Spinal cord (tissue), 9 donors: ENCODE measurements at regions not wholly inside any gene's neighbourhood (a gene's known extent, or its start where the extent isn't known, plus 50 kb on each side); places are given as distances from the start of the nearest gene placed in this dataset.
"Not testable (repeated sequence)": the region's sequence is repeated elsewhere in the genome, so short reads cannot be mapped to it uniquely, and the experiment has no call there.

ENCODE experiments used
- DNase-seq, 6 donors: peaks; one replicate each; pipeline versions ENCODE4 v3.0.0 to v3.0.0-alpha.2; 2013 to 2015; ENCODE audit warnings: low spot score in 6 of 6, low read depth in 4 of 6
- H3K27ac ChIP-seq: one replicate; pipeline ENCODE4 v1.5.1; 2013; ENCODE audit warnings: low read depth, low read length, control low read depth
- H3K27me3 ChIP-seq: one replicate; pipeline ENCODE4 v1.6.1; 2013; ENCODE audit warnings: low read length; ENCODE audit not compliant: control insufficient read depth, insufficient read depth
- H3K36me3 ChIP-seq: one replicate; pipeline ENCODE4 v1.6.1; 2013; ENCODE audit warnings: low read length; ENCODE audit not compliant: control insufficient read depth, insufficient read depth
- H3K4me1 ChIP-seq: one replicate; pipeline ENCODE4 v1.6.1; 2013; ENCODE audit warnings: low read length; ENCODE audit not compliant: control insufficient read depth, insufficient read depth
- H3K4me3 ChIP-seq: one replicate; pipeline ENCODE4 v1.5.1; 2013; ENCODE audit warnings: low read depth, low read length, control low read depth
- H3K9me3 ChIP-seq: one replicate; pipeline ENCODE4 v1.6.1; 2013; ENCODE audit warnings: low read length; ENCODE audit not compliant: control insufficient read depth, insufficient read depth
- WGBS: methylation state at CpG from one replicate; pipeline ENCODE4 v1.1.5; 2013; ENCODE audit warnings: missing lambda C conversion rate; ENCODE audit not compliant: insufficient coverage; 5-methylcytosine and 5-hydroxymethylcytosine counted together
- donor health status: healthy.

GRCh38 chr15:98083203-98083910 is 122.9 kb downstream of the ARRDC4 start:
- H3K9me3 ChIP-seq: peaks cover 2% of the 10 kb centered on the region
- no peaks in the 10 kb centered on the region for H3K36me3 ChIP-seq
- H3K4me3 ChIP-seq: no peak overlapping the region
- no peaks in the 10 kb centered on the region for H3K27me3 ChIP-seq
- H3K4me1 ChIP-seq: no peaks in the 10 kb centered on the region
- 81% methylated on average over 14 of the region's 14 CpGs for WGBS
- peak in 1 of 6 donors; percentile 18 for DNase-seq
- no peak overlapping the region for H3K27ac ChIP-seq

DNA sequence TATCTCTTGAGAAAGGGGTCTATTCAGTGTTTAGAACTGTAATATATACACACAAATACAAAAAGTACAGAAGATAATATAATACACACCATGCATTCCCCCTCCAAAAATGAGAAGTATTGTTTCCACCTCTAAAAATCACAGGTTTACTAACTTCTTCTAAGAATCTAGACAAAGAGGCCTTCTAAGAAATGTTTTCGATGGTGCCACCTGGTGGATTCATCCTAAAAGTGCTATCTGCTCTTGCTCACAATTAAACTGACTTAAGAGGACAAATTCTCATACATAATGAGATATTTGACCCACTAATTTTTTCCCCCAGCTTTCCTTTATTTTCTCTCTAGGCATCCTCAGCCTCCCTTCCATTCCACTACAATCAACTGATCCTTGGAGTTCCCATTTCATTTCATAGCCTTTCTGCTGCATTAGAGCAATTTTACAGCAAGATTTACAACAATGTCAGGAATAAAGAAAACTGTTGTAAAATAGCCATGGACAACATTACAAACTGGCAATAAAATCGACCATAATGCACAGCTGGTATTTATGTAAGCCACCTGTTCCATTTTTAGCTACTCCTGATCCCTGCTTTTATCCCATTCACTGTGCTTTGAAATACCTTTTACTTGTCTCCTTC is 124.6 kb downstream of the ARRDC4 start:
- 0% methylated on average over 1 of the region's 2 CpGs for WGBS
- DNase-seq: peak; percentile 38 to 94 (median 68)

GRCh38 chr15:98088307-98088945 is 127.9 kb downstream of the ARRDC4 start:
- WGBS: 95% methylated on average over 7 of the region's 35 CpGs

More for the DNA sequence above, 124.6 kb downstream of the ARRDC4 start:
- Histone ChIP-seq H3K27ac (no peak overlapping the region), H3K9me3 (peaks cover 2% of the 10 kb centered on the region), H3K4me1 (no peaks in the 10 kb centered on the region), H3K4me3 (no peak overlapping the region), H3K27me3 (no peaks in the 10 kb centered on the region), H3K36me3 (no peaks in the 10 kb centered on the region)

GRCh38 chr15:98089352-98089751 is 128.8 kb downstream of the ARRDC4 start:
- not testable (repeated sequence) for H3K27me3 ChIP-seq, H3K9me3 ChIP-seq, H3K4me1 ChIP-seq, DNase-seq, H3K4me3 ChIP-seq, H3K27ac ChIP-seq, H3K36me3 ChIP-seq
- no CpG with 5 or more reads among the region's 9 CpGs for WGBS

More at GRCh38 chr15:98088307-98088945, 127.9 kb downstream of the ARRDC4 start:
- not testable (repeated sequence) for H3K27me3 ChIP-seq, DNase-seq, H3K9me3 ChIP-seq, H3K36me3 ChIP-seq, H3K4me3 ChIP-seq, H3K4me1 ChIP-seq, H3K27ac ChIP-seq

DNA sequence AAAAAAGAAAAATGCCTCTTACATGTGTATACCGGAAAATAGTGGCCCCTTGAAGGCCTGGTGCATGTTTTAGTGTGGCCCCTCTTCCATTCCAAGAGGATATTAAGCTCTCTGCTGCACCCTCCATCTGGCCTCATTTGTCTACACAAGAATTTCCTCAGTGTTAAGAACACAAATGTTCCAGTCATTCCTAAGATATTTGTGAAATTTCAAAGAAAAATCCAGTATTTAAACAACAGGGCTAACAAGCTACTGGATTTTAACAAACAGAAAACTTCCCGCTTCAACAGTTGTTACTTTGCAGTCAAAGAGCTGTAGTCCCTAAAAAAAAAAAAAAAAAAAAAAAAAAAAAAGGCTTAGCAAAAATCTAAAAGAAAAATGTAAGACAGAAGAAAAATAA is 137.5 kb downstream of the ARRDC4 start:
- H3K4me3 ChIP-seq, H3K27me3 ChIP-seq, H3K4me1 ChIP-seq, H3K36me3 ChIP-seq, H3K9me3 ChIP-seq, H3K27ac ChIP-seq, DNase-seq: not testable (repeated sequence)
- WGBS: no CpG with 5 or more reads among the region's 2 CpGs

DNA sequence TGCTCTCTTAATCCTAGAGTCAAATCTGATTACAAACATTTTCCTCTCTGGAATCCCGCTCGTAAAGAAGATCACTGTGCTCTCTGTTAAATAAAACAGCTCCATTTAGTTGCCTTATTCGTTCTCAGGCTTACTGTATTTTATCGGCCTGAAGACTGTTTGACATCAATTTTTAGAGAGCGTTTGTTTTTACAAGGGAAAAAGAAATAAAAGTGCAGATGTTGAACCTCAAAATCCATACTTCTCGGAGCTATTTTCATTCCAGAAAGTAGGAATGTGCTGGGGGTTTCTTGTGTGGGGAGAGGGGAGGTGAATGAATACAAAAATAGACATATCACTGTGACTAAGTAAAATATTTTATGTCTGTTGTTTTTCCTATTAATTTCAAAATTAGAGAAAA is 140.1 kb downstream of the ARRDC4 start:
- not testable (repeated sequence) for H3K9me3 ChIP-seq, DNase-seq, H3K4me3 ChIP-seq, H3K4me1 ChIP-seq, H3K27ac ChIP-seq, H3K36me3 ChIP-seq, H3K27me3 ChIP-seq
- 40% methylated on average over 1 of the region's 6 CpGs for WGBS

- no peak for DNase-seq
- no peak overlapping the region for H3K27ac ChIP-seq
- no peaks in the 10 kb centered on the region for H3K27me3 ChIP-seq
- 96% methylated on average over 3 of the region's 6 CpGs for WGBS
- H3K9me3 ChIP-seq: no peaks in the 10 kb centered on the region
- H3K36me3 ChIP-seq: no peaks in the 10 kb centered on the region
- H3K4me3 ChIP-seq: no peak overlapping the region
- H3K4me1 ChIP-seq: no peaks in the 10 kb centered on the region
Measured at GRCh38 chr15:98103570-98103969, 143.1 kb downstream of the ARRDC4 start.

- H3K9me3 ChIP-seq, H3K4me1 ChIP-seq, H3K36me3 ChIP-seq, DNase-seq, H3K27me3 ChIP-seq, H3K4me3 ChIP-seq, H3K27ac ChIP-seq: not testable (repeated sequence)
- 90% methylated on average over 44 of the region's 53 CpGs for WGBS
Measured at GRCh38 chr15:98104386-98105151, 144.1 kb downstream of the ARRDC4 start.

DNA sequence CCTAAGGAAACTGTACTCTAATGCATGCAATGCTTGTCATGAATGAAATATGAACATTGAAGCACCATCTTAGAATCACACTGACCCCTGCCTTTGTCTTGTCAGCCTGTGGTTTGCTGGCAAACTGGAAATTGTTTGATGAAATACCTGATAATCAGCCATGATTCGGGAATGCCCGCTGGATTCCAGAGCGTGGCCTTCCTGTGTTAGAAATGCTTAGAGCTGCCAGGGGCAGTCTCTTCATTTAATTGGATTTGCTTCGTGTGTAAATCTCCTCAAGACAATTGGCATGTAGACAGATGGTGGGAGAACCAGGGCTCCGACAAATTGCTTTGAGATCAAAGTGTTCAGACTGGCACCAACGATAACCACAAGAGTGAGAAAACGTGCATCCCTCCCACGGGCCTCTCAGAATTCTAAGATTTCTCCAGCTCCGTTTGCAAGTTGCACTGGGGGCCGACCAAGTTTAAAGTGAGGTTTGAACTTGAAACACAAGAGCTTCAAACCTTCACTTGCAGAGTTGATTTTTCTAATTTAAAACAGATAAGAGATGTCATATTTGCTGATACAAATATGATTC is 146.2 kb downstream of the ARRDC4 start:
- WGBS: no CpG with 5 or more reads among the region's 10 CpGs
- not testable (repeated sequence) for DNase-seq, H3K9me3 ChIP-seq, H3K4me3 ChIP-seq, H3K27me3 ChIP-seq, H3K36me3 ChIP-seq, H3K4me1 ChIP-seq, H3K27ac ChIP-seq
